ENCODE measurements at regions not wholly inside any gene's neighbourhood (a gene's known extent, or its start where the extent isn't known, plus 50 kb on each side); places are given as distances from the start of the nearest gene placed in this dataset.

DNA sequence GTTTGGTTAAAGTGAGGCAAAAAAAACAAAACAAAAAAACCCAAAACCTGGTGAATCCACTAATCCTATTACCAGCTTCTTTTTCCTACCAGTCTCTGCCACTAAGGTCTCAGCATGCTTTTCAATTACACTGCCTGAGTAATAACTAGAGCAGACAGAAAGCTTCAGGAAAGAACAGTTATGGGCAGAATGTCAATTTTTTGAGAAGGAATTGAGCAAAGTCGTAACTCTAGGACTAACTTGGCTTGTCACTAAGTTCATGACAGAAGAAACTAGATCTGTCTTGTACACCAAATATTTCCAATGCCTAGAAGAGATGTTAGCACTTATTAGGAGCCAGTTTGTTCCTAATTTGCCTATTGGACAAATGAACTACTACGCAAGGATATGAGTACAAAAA lies 148.8 kb upstream of the CNOT2 start:
- TF ChIP-seq, protein P1, sequence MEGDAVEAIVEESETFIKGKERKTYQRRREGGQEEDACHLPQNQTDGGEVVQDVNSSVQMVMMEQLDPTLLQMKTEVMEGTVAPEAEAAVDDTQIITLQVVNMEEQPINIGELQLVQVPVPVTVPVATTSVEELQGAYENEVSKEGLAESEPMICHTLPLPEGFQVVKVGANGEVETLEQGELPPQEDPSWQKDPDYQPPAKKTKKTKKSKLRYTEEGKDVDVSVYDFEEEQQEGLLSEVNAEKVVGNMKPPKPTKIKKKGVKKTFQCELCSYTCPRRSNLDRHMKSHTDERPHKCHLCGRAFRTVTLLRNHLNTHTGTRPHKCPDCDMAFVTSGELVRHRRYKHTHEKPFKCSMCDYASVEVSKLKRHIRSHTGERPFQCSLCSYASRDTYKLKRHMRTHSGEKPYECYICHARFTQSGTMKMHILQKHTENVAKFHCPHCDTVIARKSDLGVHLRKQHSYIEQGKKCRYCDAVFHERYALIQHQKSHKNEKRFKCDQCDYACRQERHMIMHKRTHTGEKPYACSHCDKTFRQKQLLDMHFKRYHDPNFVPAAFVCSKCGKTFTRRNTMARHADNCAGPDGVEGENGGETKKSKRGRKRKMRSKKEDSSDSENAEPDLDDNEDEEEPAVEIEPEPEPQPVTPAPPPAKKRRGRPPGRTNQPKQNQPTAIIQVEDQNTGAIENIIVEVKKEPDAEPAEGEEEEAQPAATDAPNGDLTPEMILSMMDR (conservative IDR thresholded peaks at IDR 0.05 in 1 of 2, IDR thresholded peaks at IDR 0.05 in 1 of 2; ENCODE audit: extremely low read depth in 1 of 2, insufficient read depth in 1 of 2, low read depth in 1 of 2, low read length in 2 of 2) = no peak
- TF ChIP-seq EZH2 (IDR thresholded peaks at IDR 0.05; ENCODE audit: borderline replicate concordance, low read length) = no peak
